ENCODE measurements at regions not wholly inside any gene's neighbourhood (a gene's known extent, or its start where the extent isn't known, plus 50 kb on each side); places are given as distances from the start of the nearest gene placed in this dataset.

DNA sequence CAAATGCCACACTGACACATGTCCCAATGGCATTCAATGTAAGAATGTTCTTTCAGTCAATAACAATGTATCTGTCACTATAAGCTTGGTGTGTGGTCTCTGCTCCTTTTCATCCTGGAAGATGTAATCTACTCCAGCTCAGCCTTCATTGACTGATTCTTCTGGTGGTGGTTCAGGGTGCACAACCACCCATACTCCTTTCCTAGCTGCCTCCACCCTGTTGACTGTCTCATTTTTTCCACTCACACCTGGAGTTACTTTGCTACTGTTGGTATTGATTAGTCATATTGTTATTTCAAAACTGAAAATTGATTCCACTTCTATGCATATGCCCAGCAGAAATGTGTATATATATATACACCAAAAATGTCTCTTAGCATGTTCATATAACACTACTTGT lies 140.5 kb downstream of the ASB9 start:
- no peaks in the 10 kb centered on the region for H3K36me3 ChIP-seq (ENCODE audit: control insufficient read depth, insufficient read depth, low read length)
- peaks cover 12% of the 10 kb centered on the region for H3K27me3 ChIP-seq (ENCODE audit: control insufficient read depth, insufficient read depth, low read length)
- no peak for DNase-seq (ENCODE audit: low read depth in 4 of 6, low spot score in 6 of 6)
- H3K27ac ChIP-seq (ENCODE audit: low read depth, low read length) = no peak overlapping the region
- H3K4me1 ChIP-seq (ENCODE audit: control insufficient read depth, insufficient read depth, low read length) = no peaks in the 10 kb centered on the region
- no peaks in the 10 kb centered on the region for H3K9me3 ChIP-seq (ENCODE audit: control insufficient read depth, insufficient read depth, low read length)
- no peak overlapping the region for H3K4me3 ChIP-seq (ENCODE audit: low read depth, low read length)

DNA sequence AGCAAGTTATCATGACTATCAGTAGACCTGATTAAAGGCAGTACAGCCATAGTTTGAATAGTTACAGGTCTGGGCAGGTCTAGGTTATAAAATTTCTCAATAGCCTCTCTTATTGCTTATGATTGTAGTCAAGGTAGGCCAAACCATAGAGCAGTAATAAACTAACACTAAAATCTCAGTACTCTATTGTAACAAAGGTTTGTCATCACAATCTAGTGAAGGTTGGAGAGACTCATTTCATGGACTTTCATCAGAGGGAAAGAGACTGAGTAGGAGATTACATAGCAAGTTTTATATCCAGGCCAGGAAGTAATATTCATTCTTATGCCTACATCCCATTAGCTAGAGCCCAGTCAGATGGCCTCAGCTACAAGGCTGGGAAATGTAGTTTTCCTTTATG lies 141.0 kb downstream of the ASB9 start:
- peaks cover 13% of the 10 kb centered on the region for H3K27me3 ChIP-seq (ENCODE audit: control insufficient read depth, insufficient read depth, low read length)
- no peak overlapping the region for H3K4me3 ChIP-seq (ENCODE audit: low read depth, low read length)
- no peaks in the 10 kb centered on the region for H3K9me3 ChIP-seq (ENCODE audit: control insufficient read depth, insufficient read depth, low read length)
- no peak overlapping the region for H3K27ac ChIP-seq (ENCODE audit: low read depth, low read length)
- no peaks in the 10 kb centered on the region for H3K4me1 ChIP-seq (ENCODE audit: control insufficient read depth, insufficient read depth, low read length)
- no peak for DNase-seq (ENCODE audit: low read depth in 4 of 6, low spot score in 6 of 6)
- H3K36me3 ChIP-seq (ENCODE audit: control insufficient read depth, insufficient read depth, low read length) = no peaks in the 10 kb centered on the region

DNA sequence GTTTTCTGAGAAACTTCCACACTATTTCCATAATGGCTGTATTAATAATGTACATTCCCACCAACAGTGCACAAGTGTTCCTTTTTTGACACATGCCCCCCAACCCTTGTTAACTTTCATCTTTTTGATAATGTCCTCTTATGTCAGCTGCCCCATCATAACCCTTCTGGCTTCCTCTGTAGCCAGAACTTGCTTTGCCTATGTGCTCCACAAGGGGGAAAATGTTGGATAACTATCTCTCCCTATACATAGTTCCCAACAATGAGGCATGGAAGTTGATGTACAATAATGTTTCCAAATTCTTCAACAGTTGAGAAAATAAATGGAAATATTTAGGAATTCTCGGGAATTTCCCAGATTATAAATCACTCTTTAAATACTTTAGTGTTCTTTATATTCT lies 142.9 kb downstream of the ASB9 start:
- no CpG with 5 or more reads among the region's 1 CpG for WGBS (ENCODE audit: insufficient coverage)
- DNase-seq (ENCODE audit: low read depth in 4 of 6, low spot score in 6 of 6) = no peak
- no peaks in the 10 kb centered on the region for H3K9me3 ChIP-seq (ENCODE audit: control insufficient read depth, insufficient read depth, low read length)
- H3K36me3 ChIP-seq (ENCODE audit: control insufficient read depth, insufficient read depth, low read length) = no peaks in the 10 kb centered on the region
- H3K4me3 ChIP-seq (ENCODE audit: low read depth, low read length) = no peak overlapping the region
- no peaks in the 10 kb centered on the region for H3K4me1 ChIP-seq (ENCODE audit: control insufficient read depth, insufficient read depth, low read length)
- H3K27me3 ChIP-seq (ENCODE audit: control insufficient read depth, insufficient read depth, low read length) = peaks cover 14% of the 10 kb centered on the region
- H3K27ac ChIP-seq (ENCODE audit: low read depth, low read length) = no peak overlapping the region

DNA sequence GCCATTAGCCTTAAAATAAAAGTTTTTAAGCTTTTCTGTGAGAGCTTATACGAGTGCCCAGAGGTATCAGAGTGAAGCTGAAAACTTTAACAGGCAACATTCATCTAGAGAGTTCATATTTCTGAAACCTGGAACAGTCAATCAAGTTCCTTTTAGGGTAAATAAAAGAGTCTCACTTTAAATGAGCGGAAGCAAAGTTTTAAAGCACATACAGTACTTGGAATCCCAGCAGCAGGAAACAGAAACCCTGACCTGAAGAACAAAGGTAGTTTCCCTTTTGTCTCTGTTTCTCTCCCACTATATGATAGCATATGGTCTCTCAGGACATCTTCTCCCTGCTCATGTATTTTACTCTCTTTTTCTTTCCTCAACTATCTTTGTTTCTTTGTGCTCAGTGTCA lies 153.0 kb downstream of the ASB9 start:
- Histone ChIP-seq H3K4me1 (ENCODE audit: control insufficient read depth, insufficient read depth, low read length) (no peaks in the 10 kb centered on the region), H3K27me3 (ENCODE audit: control insufficient read depth, insufficient read depth, low read length) (peaks cover 9% of the 10 kb centered on the region), H3K27ac (ENCODE audit: low read depth, low read length) (no peak overlapping the region), H3K4me3 (ENCODE audit: low read depth, low read length) (no peak overlapping the region), H3K36me3 (ENCODE audit: control insufficient read depth, insufficient read depth, low read length) (no peaks in the 10 kb centered on the region), H3K9me3 (ENCODE audit: control insufficient read depth, insufficient read depth, low read length) (no peaks in the 10 kb centered on the region)
- DNase-seq (ENCODE audit: low read depth in 4 of 6, low spot score in 6 of 6) = no peak
- WGBS (ENCODE audit: insufficient coverage) = no CpG with 5 or more reads among the region's 2 CpGs

DNA sequence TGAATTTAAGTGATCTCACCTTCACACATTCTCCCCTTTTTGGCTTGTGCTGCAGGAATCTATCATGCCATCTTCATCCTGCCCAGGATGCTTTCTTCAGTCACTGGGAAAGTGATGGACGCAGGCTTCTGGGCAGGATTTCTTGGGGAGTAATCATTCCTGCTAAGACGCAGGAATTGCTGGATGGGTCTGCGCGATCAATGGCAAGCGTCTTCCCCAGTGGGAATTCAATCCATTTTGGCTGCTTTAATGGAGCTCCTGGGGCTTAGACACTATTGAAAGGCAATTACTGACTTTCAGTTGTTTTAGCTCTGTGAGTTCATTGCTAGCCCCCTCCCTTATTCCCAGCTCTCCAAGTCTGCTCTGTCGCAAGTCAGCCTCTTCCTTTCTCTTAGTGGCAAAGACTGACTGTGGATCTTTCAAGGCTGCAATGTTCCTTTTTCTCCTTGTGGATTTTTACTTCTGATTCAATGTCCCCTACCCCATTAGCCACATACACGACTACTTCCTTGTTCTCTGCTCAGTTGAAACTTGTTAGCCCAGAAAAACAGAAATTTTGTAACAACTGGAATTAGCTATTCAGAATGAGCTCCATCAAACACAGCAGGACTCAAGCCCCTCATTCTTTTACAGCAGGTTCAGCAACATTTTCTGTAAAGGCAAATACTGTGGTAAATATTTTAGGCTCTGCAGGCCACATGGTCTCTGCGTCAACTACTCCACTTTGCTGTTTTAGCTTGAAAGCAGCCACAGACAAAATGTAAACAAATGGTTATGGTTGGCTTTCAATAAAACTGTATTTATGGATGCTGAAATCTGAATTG lies 154.9 kb downstream of the ASB9 start:
- Histone ChIP-seq H3K4me1 (ENCODE audit: control insufficient read depth, insufficient read depth, low read length) (no peaks in the 10 kb centered on the region), H3K36me3 (ENCODE audit: control insufficient read depth, insufficient read depth, low read length) (no peaks in the 10 kb centered on the region), H3K27me3 (ENCODE audit: control insufficient read depth, insufficient read depth, low read length) (peaks cover 9% of the 10 kb centered on the region), H3K9me3 (ENCODE audit: control insufficient read depth, insufficient read depth, low read length) (no peaks in the 10 kb centered on the region), H3K27ac (ENCODE audit: low read depth, low read length) (no peak overlapping the region), H3K4me3 (ENCODE audit: low read depth, low read length) (no peak overlapping the region)
- 29% methylated on average over 8 of the region's 8 CpGs for WGBS (ENCODE audit: insufficient coverage)
- DNase-seq (ENCODE audit: low read depth in 4 of 6, low spot score in 6 of 6) = peak in 3 of 6 donors; percentile 5 to 82 (median 17)

DNA sequence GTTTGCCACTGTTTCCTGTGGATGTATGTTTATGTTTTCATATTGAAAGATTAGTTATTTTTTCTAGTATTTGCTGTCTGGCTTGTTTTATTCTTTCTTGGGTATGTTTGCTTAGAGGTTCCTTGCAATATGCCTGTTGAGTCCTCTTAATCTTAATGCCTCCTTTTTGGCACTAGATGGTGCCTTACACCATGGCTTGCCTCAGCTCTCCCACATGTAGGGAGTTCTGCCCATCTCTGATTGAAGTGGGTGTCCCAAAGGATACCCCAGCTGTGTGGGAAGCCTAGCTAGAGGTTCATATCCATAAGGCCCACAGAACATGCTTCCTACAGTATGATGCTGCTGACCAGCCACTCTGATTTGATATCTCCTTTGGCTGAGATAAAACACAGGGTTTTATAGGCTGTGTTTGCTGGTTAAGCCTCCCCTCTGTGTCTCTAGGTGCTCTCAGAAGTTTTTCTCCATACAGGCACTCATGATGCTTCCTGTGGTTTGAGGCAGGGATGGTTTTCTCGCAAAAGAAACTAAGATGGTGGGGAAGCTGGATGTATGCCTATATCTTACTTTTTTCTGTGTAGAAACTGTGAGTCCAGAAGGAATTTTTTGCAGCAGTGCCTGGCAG lies 162.4 kb downstream of the ASB9 start:
- H3K27me3 ChIP-seq (ENCODE audit: control insufficient read depth, insufficient read depth, low read length) = no peaks in the 10 kb centered on the region
- no peaks in the 10 kb centered on the region for H3K9me3 ChIP-seq (ENCODE audit: control insufficient read depth, insufficient read depth, low read length)
- no CpG with 5 or more reads among the region's 1 CpG for WGBS (ENCODE audit: insufficient coverage)
- no peak overlapping the region for H3K4me3 ChIP-seq (ENCODE audit: low read depth, low read length)
- DNase-seq (ENCODE audit: low read depth in 4 of 6, low spot score in 6 of 6) = no peak
- H3K27ac ChIP-seq (ENCODE audit: low read depth, low read length) = no peak overlapping the region
- H3K4me1 ChIP-seq (ENCODE audit: control insufficient read depth, insufficient read depth, low read length) = no peaks in the 10 kb centered on the region
- H3K36me3 ChIP-seq (ENCODE audit: control insufficient read depth, insufficient read depth, low read length) = no peaks in the 10 kb centered on the region

DNA sequence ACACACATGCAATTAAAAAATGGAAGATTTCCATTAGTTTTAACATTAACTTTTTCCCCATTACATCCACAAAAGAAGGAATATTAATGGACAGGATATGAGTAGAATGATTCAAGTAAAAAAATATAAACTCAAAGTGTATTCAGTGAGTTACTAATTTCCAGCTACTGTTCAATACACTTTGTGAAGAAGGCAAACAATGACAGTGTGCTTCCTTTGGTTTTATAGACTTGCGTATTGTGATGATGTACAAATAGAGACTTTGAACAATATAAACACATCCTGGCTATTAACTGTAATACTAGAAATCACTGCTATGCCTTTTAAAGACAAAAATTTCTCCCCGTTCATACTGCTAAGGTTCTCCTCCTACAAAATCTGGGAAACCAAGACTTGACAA lies 171.4 kb downstream of the ASB9 start:
- no peaks in the 10 kb centered on the region for H3K9me3 ChIP-seq (ENCODE audit: control insufficient read depth, insufficient read depth, low read length)
- H3K27ac ChIP-seq (ENCODE audit: low read depth, low read length) = no peak overlapping the region
- no peaks in the 10 kb centered on the region for H3K4me1 ChIP-seq (ENCODE audit: control insufficient read depth, insufficient read depth, low read length)
- H3K36me3 ChIP-seq (ENCODE audit: control insufficient read depth, insufficient read depth, low read length) = no peaks in the 10 kb centered on the region
- WGBS (ENCODE audit: insufficient coverage) = no CpG with 5 or more reads among the region's 2 CpGs
- no peak overlapping the region for H3K4me3 ChIP-seq (ENCODE audit: low read depth, low read length)
- H3K27me3 ChIP-seq (ENCODE audit: control insufficient read depth, insufficient read depth, low read length) = no peaks in the 10 kb centered on the region
- no peak for DNase-seq (ENCODE audit: low read depth in 4 of 6, low spot score in 6 of 6)

DNA sequence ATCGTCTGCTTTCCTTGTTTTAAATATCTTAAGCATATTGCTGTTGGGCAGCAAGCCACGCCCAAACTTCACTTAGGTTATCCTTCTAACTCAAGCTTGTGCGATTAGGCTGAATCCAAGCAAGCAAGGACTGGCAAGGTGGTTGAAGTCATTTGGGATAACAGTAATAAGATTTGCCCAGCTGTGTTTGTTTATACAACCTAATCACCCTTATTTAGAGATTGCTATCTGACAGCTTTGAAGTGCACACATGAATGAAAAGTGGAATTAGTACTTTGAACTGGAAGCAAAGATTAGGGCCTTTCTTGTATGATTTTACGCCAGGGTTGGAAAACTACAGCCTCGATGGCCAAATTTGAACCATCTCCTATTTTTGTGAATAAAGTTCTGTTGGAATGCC lies 182.1 kb downstream of the ASB9 start:
- Histone ChIP-seq H3K9me3 (ENCODE audit: control insufficient read depth, insufficient read depth, low read length) (no peaks in the 10 kb centered on the region), H3K36me3 (ENCODE audit: control insufficient read depth, insufficient read depth, low read length) (no peaks in the 10 kb centered on the region), H3K27ac (ENCODE audit: low read depth, low read length) (no peak overlapping the region), H3K27me3 (ENCODE audit: control insufficient read depth, insufficient read depth, low read length) (peaks cover 2% of the 10 kb centered on the region), H3K4me1 (ENCODE audit: control insufficient read depth, insufficient read depth, low read length) (no peaks in the 10 kb centered on the region), H3K4me3 (ENCODE audit: low read depth, low read length) (no peak overlapping the region)
- 92% methylated on average over 2 of the region's 5 CpGs for WGBS (ENCODE audit: insufficient coverage)
- no peak for DNase-seq (ENCODE audit: low read depth in 4 of 6, low spot score in 6 of 6)

GRCh38 chrX:15073313-15073712 lies 196.6 kb downstream of the ASB9 start:
- Histone ChIP-seq H3K27me3 (ENCODE audit: control insufficient read depth, insufficient read depth, low read length) (no peaks in the 10 kb centered on the region), H3K9me3 (ENCODE audit: control insufficient read depth, insufficient read depth, low read length) (no peaks in the 10 kb centered on the region), H3K4me3 (ENCODE audit: low read depth, low read length) (no peak overlapping the region), H3K36me3 (ENCODE audit: control insufficient read depth, insufficient read depth, low read length) (no peaks in the 10 kb centered on the region), H3K4me1 (ENCODE audit: control insufficient read depth, insufficient read depth, low read length) (no peaks in the 10 kb centered on the region), H3K27ac (ENCODE audit: low read depth, low read length) (no peak overlapping the region)
- DNase-seq (ENCODE audit: low read depth in 4 of 6, low spot score in 6 of 6) = no peak
- WGBS (ENCODE audit: insufficient coverage) = 59% methylated on average over 5 of the region's 7 CpGs

- H3K36me3 ChIP-seq (ENCODE audit: control insufficient read depth, insufficient read depth, low read length) = no peaks in the 10 kb centered on the region
- no peaks in the 10 kb centered on the region for H3K27me3 ChIP-seq (ENCODE audit: control insufficient read depth, insufficient read depth, low read length)
- H3K9me3 ChIP-seq (ENCODE audit: control insufficient read depth, insufficient read depth, low read length) = no peaks in the 10 kb centered on the region
- no peaks in the 10 kb centered on the region for H3K4me1 ChIP-seq (ENCODE audit: control insufficient read depth, insufficient read depth, low read length)
- no peak overlapping the region for H3K27ac ChIP-seq (ENCODE audit: low read depth, low read length)
- no peak overlapping the region for H3K4me3 ChIP-seq (ENCODE audit: low read depth, low read length)
- DNase-seq (ENCODE audit: low read depth in 4 of 6, low spot score in 6 of 6) = no peak
- no CpG with 5 or more reads among the region's 3 CpGs for WGBS (ENCODE audit: insufficient coverage)
Measured at GRCh38 chrX:15072880-15073279, 197.0 kb downstream of the ASB9 start.

Data from spinal cord (tissue), 9 donors.